Loucy (cell line): ENCODE measurements at regions not wholly inside any gene's neighbourhood (a gene's known extent, or its start where the extent isn't known, plus 50 kb on each side); places are given as distances from the start of the nearest gene placed in this dataset.

Experiments
- EZH2phosphoT487 ChIP-seq: fragments of 200-600 bp; IDR thresholded peaks from 2 replicates; pipeline ENCODE4 v1.6.1; 2018; ENCODE audit warnings: antibody characterized with exemption, mild to moderate bottlenecking, moderate library complexity, borderline replicate concordance
- TF ChIP-seq, protein P1 (sequence below): fragments of 200-600 bp; sonication (generic); conservative IDR thresholded peaks from 2 replicates; pipeline ENCODE4 v1.5.1; 2014; ENCODE audit warnings: mild to moderate bottlenecking, antibody characterized with exemption, low read length

DNA sequence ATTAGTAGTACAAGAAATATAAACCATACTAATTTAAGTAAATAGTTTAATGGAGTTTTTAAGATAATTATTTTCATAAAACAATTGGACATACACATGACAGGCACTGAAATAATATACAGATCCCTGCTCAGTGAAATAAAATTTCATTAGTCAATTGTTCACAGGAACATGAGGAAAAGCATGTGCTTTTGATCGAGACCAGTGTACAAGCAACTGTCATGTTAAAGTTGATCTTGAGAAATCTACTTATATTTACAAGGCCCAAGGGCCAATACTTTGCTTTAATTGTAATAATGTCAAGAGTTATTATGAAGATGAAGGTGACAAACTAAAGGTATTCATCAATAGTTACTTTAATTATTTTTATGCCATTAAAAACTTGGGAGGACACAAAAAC is 792.7 kb upstream of the LUZP2 start:
- TF ChIP-seq, protein P1, sequence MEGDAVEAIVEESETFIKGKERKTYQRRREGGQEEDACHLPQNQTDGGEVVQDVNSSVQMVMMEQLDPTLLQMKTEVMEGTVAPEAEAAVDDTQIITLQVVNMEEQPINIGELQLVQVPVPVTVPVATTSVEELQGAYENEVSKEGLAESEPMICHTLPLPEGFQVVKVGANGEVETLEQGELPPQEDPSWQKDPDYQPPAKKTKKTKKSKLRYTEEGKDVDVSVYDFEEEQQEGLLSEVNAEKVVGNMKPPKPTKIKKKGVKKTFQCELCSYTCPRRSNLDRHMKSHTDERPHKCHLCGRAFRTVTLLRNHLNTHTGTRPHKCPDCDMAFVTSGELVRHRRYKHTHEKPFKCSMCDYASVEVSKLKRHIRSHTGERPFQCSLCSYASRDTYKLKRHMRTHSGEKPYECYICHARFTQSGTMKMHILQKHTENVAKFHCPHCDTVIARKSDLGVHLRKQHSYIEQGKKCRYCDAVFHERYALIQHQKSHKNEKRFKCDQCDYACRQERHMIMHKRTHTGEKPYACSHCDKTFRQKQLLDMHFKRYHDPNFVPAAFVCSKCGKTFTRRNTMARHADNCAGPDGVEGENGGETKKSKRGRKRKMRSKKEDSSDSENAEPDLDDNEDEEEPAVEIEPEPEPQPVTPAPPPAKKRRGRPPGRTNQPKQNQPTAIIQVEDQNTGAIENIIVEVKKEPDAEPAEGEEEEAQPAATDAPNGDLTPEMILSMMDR, result no peak
- TF ChIP-seq EZH2phosphoT487, result no peak
